ENCODE measurements at regions not wholly inside any gene's neighbourhood (a gene's known extent, or its start where the extent isn't known, plus 50 kb on each side); places are given as distances from the start of the nearest gene placed in this dataset.
"Not testable (repeated sequence)": the region's sequence is repeated elsewhere in the genome, so short reads cannot be mapped to it uniquely, and the experiment has no call there.

DNA sequence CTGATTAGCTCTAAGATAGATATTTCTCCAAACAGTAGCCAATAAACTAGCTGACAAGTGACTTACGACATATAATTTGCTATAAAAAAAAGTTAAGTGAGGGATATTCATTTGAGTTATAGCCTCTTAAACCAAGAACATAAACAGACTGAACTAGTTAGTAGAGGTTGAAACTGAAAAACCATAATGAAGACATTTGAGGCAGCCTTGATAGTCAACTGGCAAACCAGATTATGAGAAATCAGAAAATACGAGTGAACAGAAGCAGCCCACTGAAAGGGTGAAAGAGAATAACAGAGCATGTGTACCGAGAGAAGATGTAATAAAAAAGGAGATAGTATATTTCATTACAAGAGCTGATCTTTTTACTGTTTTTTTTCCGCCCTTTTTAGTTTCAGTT, 698.1 kb upstream of the SETBP1 start:
- Histone ChIP-seq H3K36me3 (ENCODE audit: control insufficient read depth in 3 of 3, insufficient read depth in 3 of 3, low read length in 3 of 3) (no peaks in the 10 kb centered on the region), H3K27me3 (ENCODE audit: control insufficient read depth in 3 of 3, insufficient read depth in 3 of 3, low read length in 3 of 3) (no peaks in the 10 kb centered on the region), H3K4me1 (ENCODE audit: control insufficient read depth in 3 of 3, insufficient read depth in 3 of 3, low read length in 3 of 3) (no peaks in the 10 kb centered on the region), H3K9ac (ENCODE audit: low read depth in 1 of 3, low read length in 3 of 3) (no peak overlapping the region), H3K9me3 (ENCODE audit: control insufficient read depth in 3 of 3, low read length in 3 of 3) (no peaks in the 10 kb centered on the region), H3K27ac (ENCODE audit: low read depth, low read length) (no peak overlapping the region), H3K4me3 (ENCODE audit: low read length in 3 of 3) (no peak overlapping the region)

DNA sequence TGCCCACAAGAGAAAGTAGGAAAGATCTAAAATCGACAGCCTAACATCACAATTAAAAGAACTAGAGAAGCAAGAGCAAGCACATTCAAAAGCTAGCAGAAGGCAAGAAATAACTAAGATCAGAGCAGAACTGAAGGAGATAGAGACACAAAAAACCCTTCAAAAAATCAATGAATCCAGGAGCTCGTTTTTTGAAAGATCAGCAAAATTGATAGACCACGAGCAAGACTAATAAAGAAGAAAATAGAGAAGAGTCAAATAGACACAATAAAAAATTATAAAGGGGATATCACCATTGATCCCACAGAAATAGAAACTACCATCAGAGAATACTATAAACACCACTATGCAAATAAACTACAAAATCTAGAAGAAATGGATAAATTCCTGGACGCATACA, 693.6 kb upstream of the SETBP1 start:
- H3K9me3 ChIP-seq (ENCODE audit: control insufficient read depth in 3 of 3, low read length in 3 of 3); H3K4me3 ChIP-seq (ENCODE audit: low read length in 3 of 3); H3K9ac ChIP-seq (ENCODE audit: low read depth in 1 of 3, low read length in 3 of 3); H3K27ac ChIP-seq (ENCODE audit: low read depth, low read length); H3K4me1 ChIP-seq (ENCODE audit: control insufficient read depth in 3 of 3, insufficient read depth in 3 of 3, low read length in 3 of 3); H3K36me3 ChIP-seq (ENCODE audit: control insufficient read depth in 3 of 3, insufficient read depth in 3 of 3, low read length in 3 of 3); H3K27me3 ChIP-seq (ENCODE audit: control insufficient read depth in 3 of 3, insufficient read depth in 3 of 3, low read length in 3 of 3): not testable (repeated sequence)

DNA sequence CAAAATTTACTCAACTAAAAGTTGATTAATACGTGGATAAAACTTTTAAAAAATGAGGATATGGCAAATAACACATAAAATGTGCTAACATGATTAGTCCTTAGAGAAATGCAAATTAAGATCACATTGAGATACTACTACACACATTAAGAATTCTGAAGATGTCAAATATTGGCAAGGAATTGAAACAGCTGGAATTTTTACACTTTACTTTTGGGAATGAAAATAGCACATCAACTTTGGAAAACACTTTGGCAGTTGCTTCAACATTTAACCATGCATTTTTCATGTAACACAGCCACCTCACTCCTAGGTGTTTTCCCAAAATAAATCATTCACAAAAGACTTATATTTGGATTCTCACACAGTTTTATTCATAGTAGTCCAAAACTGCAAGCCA, 687.9 kb upstream of the SETBP1 start:
- no peaks in the 10 kb centered on the region for H3K27me3 ChIP-seq (ENCODE audit: control insufficient read depth in 3 of 3, insufficient read depth in 3 of 3, low read length in 3 of 3)
- no peak overlapping the region for H3K27ac ChIP-seq (ENCODE audit: low read depth, low read length)
- H3K4me1 ChIP-seq (ENCODE audit: control insufficient read depth in 3 of 3, insufficient read depth in 3 of 3, low read length in 3 of 3) = no peaks in the 10 kb centered on the region
- H3K9me3 ChIP-seq (ENCODE audit: control insufficient read depth in 3 of 3, low read length in 3 of 3) = no peaks in the 10 kb centered on the region
- H3K36me3 ChIP-seq (ENCODE audit: control insufficient read depth in 3 of 3, insufficient read depth in 3 of 3, low read length in 3 of 3) = no peaks in the 10 kb centered on the region
- H3K9ac ChIP-seq (ENCODE audit: low read depth in 1 of 3, low read length in 3 of 3) = no peak overlapping the region
- H3K4me3 ChIP-seq (ENCODE audit: low read length in 3 of 3) = no peak overlapping the region

DNA sequence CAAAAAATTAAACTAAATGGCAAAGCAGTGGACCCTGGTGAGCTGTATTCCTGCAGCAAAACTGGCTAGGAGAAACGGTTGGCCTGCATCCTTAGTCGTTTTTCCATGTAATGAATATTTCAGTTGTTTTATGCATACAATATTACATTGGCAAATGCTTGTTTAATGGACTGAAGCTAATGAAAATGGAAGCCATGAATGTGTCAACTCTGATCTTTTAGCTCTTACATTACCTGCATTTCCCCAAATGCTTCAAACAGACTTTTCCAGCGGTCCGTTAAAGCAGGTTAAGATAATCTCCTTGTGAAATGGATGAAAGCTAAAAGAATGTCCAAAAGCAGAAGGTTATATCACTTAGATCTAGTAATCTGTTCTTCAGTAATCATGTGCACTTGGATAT, 686.3 kb upstream of the SETBP1 start:
- no peaks in the 10 kb centered on the region for H3K4me1 ChIP-seq (ENCODE audit: control insufficient read depth in 3 of 3, insufficient read depth in 3 of 3, low read length in 3 of 3)
- H3K9me3 ChIP-seq (ENCODE audit: control insufficient read depth in 3 of 3, low read length in 3 of 3) = no peaks in the 10 kb centered on the region
- no peak overlapping the region for H3K27ac ChIP-seq (ENCODE audit: low read depth, low read length)
- H3K36me3 ChIP-seq (ENCODE audit: control insufficient read depth in 3 of 3, insufficient read depth in 3 of 3, low read length in 3 of 3) = no peaks in the 10 kb centered on the region
- no peak overlapping the region for H3K9ac ChIP-seq (ENCODE audit: low read depth in 1 of 3, low read length in 3 of 3)
- H3K4me3 ChIP-seq (ENCODE audit: low read length in 3 of 3) = no peak overlapping the region
- no peaks in the 10 kb centered on the region for H3K27me3 ChIP-seq (ENCODE audit: control insufficient read depth in 3 of 3, insufficient read depth in 3 of 3, low read length in 3 of 3)

DNA sequence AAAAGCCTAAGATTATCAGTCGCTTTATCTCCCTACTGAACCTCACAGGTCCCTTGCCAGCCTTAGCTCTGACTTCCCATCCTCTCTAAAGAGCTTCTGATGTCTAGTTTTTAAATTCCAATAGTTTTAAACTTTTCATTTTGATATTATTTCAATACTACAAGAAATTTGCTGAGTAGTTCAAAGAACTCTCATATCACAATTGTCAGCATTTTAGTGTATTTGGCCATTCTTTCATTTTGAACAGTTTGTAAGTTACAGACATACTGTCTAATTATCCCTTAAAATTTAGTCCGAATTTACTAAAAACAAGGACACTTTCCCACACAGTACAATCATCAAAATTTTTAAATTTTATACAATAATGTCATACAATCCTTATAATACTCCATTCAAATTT, 666.8 kb upstream of the SETBP1 start:
- Histone ChIP-seq H3K4me3 (ENCODE audit: low read length in 3 of 3) (no peak overlapping the region), H3K9ac (ENCODE audit: low read depth in 1 of 3, low read length in 3 of 3) (no peak overlapping the region), H3K27ac (ENCODE audit: low read depth, low read length) (no peak overlapping the region), H3K4me1 (ENCODE audit: control insufficient read depth in 3 of 3, insufficient read depth in 3 of 3, low read length in 3 of 3) (no peaks in the 10 kb centered on the region), H3K9me3 (ENCODE audit: control insufficient read depth in 3 of 3, low read length in 3 of 3) (no peaks in the 10 kb centered on the region), H3K27me3 (ENCODE audit: control insufficient read depth in 3 of 3, insufficient read depth in 3 of 3, low read length in 3 of 3) (no peaks in the 10 kb centered on the region), H3K36me3 (ENCODE audit: control insufficient read depth in 3 of 3, insufficient read depth in 3 of 3, low read length in 3 of 3) (no peaks in the 10 kb centered on the region)

DNA sequence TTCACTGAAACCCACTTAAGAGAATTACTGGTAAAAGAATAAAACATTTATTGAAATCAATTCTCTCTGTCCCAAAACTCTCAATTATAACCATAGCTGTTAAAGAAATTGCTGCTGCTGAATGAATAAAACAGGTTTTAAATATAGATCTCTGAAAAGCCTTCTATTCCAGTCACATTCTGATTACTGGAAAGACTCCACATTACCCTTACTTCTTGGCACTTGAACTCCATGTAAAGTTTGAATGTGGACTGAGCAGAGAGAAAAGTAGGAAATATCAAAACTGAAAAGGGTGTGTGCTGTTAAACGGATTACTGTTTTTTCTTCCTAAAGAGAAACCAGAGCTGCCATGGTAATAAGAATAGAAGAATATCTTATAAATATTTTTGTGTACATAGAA, 655.3 kb upstream of the SETBP1 start:
- no peaks in the 10 kb centered on the region for H3K9me3 ChIP-seq (ENCODE audit: control insufficient read depth in 3 of 3, low read length in 3 of 3)
- no peaks in the 10 kb centered on the region for H3K27me3 ChIP-seq (ENCODE audit: control insufficient read depth in 3 of 3, insufficient read depth in 3 of 3, low read length in 3 of 3)
- no peaks in the 10 kb centered on the region for H3K36me3 ChIP-seq (ENCODE audit: control insufficient read depth in 3 of 3, insufficient read depth in 3 of 3, low read length in 3 of 3)
- H3K4me3 ChIP-seq (ENCODE audit: low read length in 3 of 3) = no peak overlapping the region
- H3K27ac ChIP-seq (ENCODE audit: low read depth, low read length) = no peak overlapping the region
- no peaks in the 10 kb centered on the region for H3K4me1 ChIP-seq (ENCODE audit: control insufficient read depth in 3 of 3, insufficient read depth in 3 of 3, low read length in 3 of 3)
- H3K9ac ChIP-seq (ENCODE audit: low read depth in 1 of 3, low read length in 3 of 3) = no peak overlapping the region

DNA sequence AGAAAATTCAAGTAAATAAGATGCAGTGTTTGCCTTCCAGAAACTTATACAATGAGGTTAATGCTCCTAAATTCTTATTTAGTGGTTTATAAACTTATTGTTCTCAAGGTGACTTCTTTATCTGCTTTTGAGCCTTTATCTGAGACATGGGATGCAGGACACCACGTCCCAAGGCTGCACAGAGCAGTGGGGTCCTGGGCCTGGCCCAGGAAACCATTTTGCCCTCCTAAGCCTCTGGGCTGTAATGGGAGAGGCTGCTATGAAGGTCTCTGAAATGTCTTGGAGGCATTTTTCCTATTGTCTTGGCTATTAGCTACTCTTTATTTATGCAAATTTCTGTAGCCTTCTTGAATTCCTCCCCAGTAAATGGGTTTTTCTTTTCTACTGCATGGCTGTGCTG, 652.6 kb upstream of the SETBP1 start:
- no peaks in the 10 kb centered on the region for H3K27me3 ChIP-seq (ENCODE audit: control insufficient read depth in 3 of 3, insufficient read depth in 3 of 3, low read length in 3 of 3)
- no peak overlapping the region for H3K27ac ChIP-seq (ENCODE audit: low read depth, low read length)
- no peaks in the 10 kb centered on the region for H3K36me3 ChIP-seq (ENCODE audit: control insufficient read depth in 3 of 3, insufficient read depth in 3 of 3, low read length in 3 of 3)
- no peak overlapping the region for H3K9ac ChIP-seq (ENCODE audit: low read depth in 1 of 3, low read length in 3 of 3)
- no peaks in the 10 kb centered on the region for H3K9me3 ChIP-seq (ENCODE audit: control insufficient read depth in 3 of 3, low read length in 3 of 3)
- H3K4me1 ChIP-seq (ENCODE audit: control insufficient read depth in 3 of 3, insufficient read depth in 3 of 3, low read length in 3 of 3) = no peaks in the 10 kb centered on the region
- no peak overlapping the region for H3K4me3 ChIP-seq (ENCODE audit: low read length in 3 of 3)

DNA sequence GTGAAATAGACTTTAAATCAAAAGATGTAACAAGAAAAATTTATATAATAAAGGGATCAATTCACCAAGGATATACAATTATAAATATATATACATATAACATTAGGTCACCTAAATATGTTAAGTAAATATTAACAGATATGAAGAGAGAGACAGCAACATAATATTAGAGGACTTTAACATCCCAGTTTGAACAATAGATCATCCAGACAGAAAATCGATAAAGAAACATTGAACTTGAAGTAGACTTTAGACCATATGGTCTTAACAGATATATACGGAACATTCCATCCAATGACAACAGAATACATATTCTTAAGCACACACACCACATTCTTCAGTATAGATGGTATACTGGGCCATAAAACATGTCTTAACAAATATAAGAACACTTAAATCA, 649.6 kb upstream of the SETBP1 start:
- H3K9ac ChIP-seq (ENCODE audit: low read depth in 1 of 3, low read length in 3 of 3) = no peak overlapping the region
- H3K9me3 ChIP-seq (ENCODE audit: control insufficient read depth in 3 of 3, low read length in 3 of 3) = no peaks in the 10 kb centered on the region
- H3K27ac ChIP-seq (ENCODE audit: low read depth, low read length) = no peak overlapping the region
- H3K4me1 ChIP-seq (ENCODE audit: control insufficient read depth in 3 of 3, insufficient read depth in 3 of 3, low read length in 3 of 3) = no peaks in the 10 kb centered on the region
- no peak overlapping the region for H3K4me3 ChIP-seq (ENCODE audit: low read length in 3 of 3)
- H3K36me3 ChIP-seq (ENCODE audit: control insufficient read depth in 3 of 3, insufficient read depth in 3 of 3, low read length in 3 of 3) = no peaks in the 10 kb centered on the region
- H3K27me3 ChIP-seq (ENCODE audit: control insufficient read depth in 3 of 3, insufficient read depth in 3 of 3, low read length in 3 of 3) = no peaks in the 10 kb centered on the region

DNA sequence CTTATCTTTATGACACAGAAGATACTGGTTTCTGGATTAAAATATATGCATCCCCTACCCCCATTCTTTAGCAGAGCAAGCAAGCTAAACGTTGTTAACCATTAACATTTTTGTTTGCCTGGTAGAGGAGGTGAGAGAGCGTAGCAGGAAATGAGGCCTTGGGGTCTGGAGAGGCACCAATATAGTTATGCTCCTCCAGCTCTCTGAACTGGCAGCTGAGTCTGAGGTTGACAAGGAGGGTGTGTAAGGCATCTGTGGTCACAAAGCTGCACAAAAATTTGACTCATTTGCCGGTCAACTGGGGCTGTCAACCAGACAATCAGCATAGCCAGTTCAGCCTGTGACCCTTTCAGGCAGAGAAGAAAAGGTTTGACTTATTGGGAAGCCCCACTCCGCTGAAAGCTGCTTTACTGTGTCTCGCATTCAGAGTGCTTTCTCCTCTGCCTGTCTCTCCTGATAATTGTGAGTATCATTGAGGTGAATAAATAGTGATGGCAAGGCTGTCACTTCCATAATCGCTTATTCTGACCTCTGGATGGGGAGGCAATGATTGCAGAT, 647.5 kb upstream of the SETBP1 start:
- no peaks in the 10 kb centered on the region for H3K27me3 ChIP-seq (ENCODE audit: control insufficient read depth in 3 of 3, insufficient read depth in 3 of 3, low read length in 3 of 3)

DNA sequence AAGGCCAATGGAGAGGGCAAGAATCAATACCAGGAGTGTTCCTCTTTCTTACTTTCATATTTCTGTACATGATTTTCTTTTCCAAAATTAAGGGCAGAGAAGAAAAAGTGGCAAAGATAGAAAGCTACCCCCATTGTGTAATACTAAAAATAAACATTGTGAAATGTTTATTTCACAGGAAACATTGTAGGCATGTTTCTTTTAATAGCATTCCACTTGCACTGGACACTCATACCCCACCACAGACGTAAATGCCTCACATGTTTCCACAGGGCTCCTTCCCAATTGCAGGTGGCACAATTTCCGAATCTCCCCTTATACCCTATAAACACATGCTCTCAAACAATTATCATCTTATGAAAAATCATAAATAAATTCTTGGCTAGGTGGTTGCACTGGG, 645.1 kb upstream of the SETBP1 start:
- no peaks in the 10 kb centered on the region for H3K36me3 ChIP-seq (ENCODE audit: control insufficient read depth in 3 of 3, insufficient read depth in 3 of 3, low read length in 3 of 3)
- no peaks in the 10 kb centered on the region for H3K9me3 ChIP-seq (ENCODE audit: control insufficient read depth in 3 of 3, low read length in 3 of 3)
- H3K4me1 ChIP-seq (ENCODE audit: control insufficient read depth in 3 of 3, insufficient read depth in 3 of 3, low read length in 3 of 3) = no peaks in the 10 kb centered on the region
- no peak overlapping the region for H3K27ac ChIP-seq (ENCODE audit: low read depth, low read length)
- H3K9ac ChIP-seq (ENCODE audit: low read depth in 1 of 3, low read length in 3 of 3) = no peak overlapping the region
- H3K27me3 ChIP-seq (ENCODE audit: control insufficient read depth in 3 of 3, insufficient read depth in 3 of 3, low read length in 3 of 3) = no peaks in the 10 kb centered on the region
- H3K4me3 ChIP-seq (ENCODE audit: low read length in 3 of 3) = no peak overlapping the region

More for the DNA sequence above, 647.5 kb upstream of the SETBP1 start:
- no peaks in the 10 kb centered on the region for H3K36me3 ChIP-seq (ENCODE audit: control insufficient read depth in 3 of 3, insufficient read depth in 3 of 3, low read length in 3 of 3)
- no peak overlapping the region for H3K4me3 ChIP-seq (ENCODE audit: low read length in 3 of 3)
- no peaks in the 10 kb centered on the region for H3K4me1 ChIP-seq (ENCODE audit: control insufficient read depth in 3 of 3, insufficient read depth in 3 of 3, low read length in 3 of 3)
- no peak overlapping the region for H3K9ac ChIP-seq (ENCODE audit: low read depth in 1 of 3, low read length in 3 of 3)
- no peak overlapping the region for H3K27ac ChIP-seq (ENCODE audit: low read depth, low read length)
- no peaks in the 10 kb centered on the region for H3K9me3 ChIP-seq (ENCODE audit: control insufficient read depth in 3 of 3, low read length in 3 of 3)

DNA sequence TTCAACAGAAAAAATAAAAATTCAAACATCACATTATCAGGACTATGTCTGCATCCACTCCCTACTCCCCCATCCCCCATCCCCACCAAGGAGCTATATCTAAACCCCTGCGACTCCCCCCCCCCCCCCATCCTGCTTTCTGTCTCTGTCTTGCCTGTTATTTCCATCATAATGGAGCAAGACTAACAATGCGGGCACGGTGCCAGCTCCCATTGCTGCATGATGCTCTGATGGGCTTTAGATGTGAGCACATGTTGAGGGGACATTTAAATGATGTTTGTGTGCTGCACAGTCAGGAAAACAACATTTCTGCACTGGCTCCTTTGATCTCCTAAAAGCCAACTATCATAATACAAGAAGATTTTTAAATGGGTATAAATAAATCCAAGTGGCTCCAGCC, 644.2 kb upstream of the SETBP1 start:
- Histone ChIP-seq H3K27me3 (ENCODE audit: control insufficient read depth in 3 of 3, insufficient read depth in 3 of 3, low read length in 3 of 3) (no peaks in the 10 kb centered on the region), H3K27ac (ENCODE audit: low read depth, low read length) (no peak overlapping the region), H3K9me3 (ENCODE audit: control insufficient read depth in 3 of 3, low read length in 3 of 3) (no peaks in the 10 kb centered on the region), H3K36me3 (ENCODE audit: control insufficient read depth in 3 of 3, insufficient read depth in 3 of 3, low read length in 3 of 3) (no peaks in the 10 kb centered on the region), H3K4me3 (ENCODE audit: low read length in 3 of 3) (no peak overlapping the region), H3K9ac (ENCODE audit: low read depth in 1 of 3, low read length in 3 of 3) (no peak overlapping the region), H3K4me1 (ENCODE audit: control insufficient read depth in 3 of 3, insufficient read depth in 3 of 3, low read length in 3 of 3) (no peaks in the 10 kb centered on the region)

Measured in skeletal muscle tissue (tissue), 3 donors.